ENCODE measurements at regions not wholly inside any gene's neighbourhood (a gene's known extent, or its start where the extent isn't known, plus 50 kb on each side); places are given as distances from the start of the nearest gene placed in this dataset.

DNA sequence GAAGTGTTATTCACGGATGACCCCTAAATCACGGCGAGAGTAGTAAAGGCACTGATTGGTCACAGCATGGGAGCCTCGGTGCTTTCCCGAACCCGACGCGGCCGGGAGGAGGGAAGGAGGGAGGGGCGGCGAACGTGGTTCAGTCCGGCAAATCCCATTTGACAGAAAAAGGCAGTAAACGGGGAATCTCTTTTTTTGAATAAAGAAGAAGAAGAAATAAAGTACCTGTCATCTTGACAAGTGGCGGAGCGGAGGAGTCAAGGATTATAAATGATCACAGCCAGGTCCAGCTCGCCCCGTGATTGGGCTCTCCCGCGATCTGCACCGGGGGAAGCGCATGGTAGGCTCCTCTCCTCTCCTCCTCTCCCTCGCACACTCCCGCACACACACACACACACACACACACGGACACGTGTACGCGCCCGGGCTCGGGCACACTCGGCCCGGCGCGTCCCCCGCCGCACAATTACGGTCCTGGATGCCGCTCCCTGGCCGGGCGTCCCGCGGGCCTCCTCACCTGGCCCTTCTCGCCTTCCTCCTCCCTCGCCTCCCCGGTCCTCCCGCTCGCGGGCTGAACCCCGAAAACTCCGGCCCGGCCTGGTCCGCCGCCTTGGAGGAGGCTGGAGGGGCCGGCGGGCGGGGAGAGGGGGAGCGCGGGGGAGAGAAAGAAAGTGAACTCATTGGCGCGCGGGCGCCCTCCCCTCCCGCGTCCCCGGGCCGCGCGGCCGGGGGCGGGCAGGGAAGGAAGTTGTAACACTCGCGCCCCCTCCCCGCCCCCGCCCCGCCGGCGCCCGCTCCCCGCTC, 99.2 kb upstream of the TENM3 start (continued):
- no peak for TF ChIP-seq MAFK (IDR thresholded peaks at IDR 0.05; ENCODE audit: low read depth, low read length)

DNA sequence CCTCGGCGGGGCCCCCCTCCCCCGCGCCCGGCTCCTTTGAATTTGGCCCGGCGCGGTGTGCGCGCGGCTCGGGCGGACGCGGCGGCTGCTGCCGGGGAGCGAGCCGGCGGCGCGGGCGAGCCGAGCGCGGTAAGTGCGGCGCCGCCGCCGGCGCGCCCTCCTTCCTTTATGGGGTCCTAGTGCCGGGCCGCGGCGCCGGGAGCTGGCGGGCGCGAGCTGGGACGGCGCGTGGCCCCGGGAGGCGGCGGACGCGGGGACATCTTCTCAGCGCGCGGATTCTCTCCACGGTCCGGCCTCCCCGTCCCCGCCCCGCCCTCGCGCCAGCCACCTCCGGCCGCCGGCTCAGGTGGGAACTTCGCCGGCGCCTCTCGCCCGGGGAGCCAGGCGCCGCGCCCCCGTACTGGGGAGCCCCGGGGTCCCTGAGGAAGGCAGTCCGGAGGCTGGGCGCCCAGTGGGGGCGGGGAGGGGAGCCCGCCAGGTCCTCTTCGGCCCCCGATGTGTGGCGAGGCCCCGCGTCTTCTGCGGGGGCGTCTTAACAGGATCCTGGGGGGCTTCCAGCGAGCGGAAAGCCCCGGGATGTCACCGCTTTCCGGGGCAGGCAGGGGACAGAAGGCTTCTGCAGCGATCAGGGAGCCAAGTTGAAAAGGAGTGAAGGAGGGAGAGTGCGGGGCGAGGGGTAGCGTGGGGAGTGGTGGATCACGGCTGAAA, 98.4 kb upstream of the TENM3 start:
- peak; percentile 22 for DNase-seq
- Histone ChIP-seq H3K23ac (ENCODE audit: low read depth, low read length) (peak overlapping the region; percentile 6; the same call in 1 of the 2 replicates), H3K9me3 (ENCODE audit: control insufficient read depth, insufficient read depth, low read length) (no peaks in the 10 kb centered on the region), H3K27ac (ENCODE audit: insufficient read depth, low read length) (peak overlapping the region; percentile 12; the same call in 1 of the 2 replicates), H4K20me1 (ENCODE audit: insufficient read depth, low read length) (no peaks in the 10 kb centered on the region), H2BK120ac (ENCODE audit: low read depth, low read length) (peak overlapping the region; percentile 49), H3K9ac (ENCODE audit: low read depth, low read length) (peak overlapping the region; percentile 58), H2AFZ (replicated peaks; ENCODE audit: low read length, poor library complexity) (peak overlapping the region; percentile 93), H3K4me2 (ENCODE audit: low read depth, low read length) (peak overlapping the region; percentile 69), H4K91ac (ENCODE audit: insufficient read depth, low read depth, low read length) (no peak overlapping the region), H3K9me1 (ENCODE audit: insufficient read depth, low read length) (no peaks in the 10 kb centered on the region), H3K14ac (replicated peaks; ENCODE audit: low read depth, low read length) (no peak overlapping the region; the same call in 1 of the 2 replicates), H2AK9ac (replicated peaks; ENCODE audit: low read depth, low read length, poor library complexity) (peak overlapping the region; percentile 83), H3K18ac (ENCODE audit: low read depth, low read length) (no peak overlapping the region), H2BK20ac (ENCODE audit: low read depth, low read length) (no peak overlapping the region), H3K56ac (ENCODE audit: extremely low read depth, insufficient read depth, low read length) (peak overlapping the region; percentile 22; the same call in 1 of the 2 replicates), H3K4me1 (ENCODE audit: control insufficient read depth, insufficient read depth, low read length) (peaks cover 2% of the 10 kb centered on the region; the same call in 1 of the 2 replicates), H2BK5ac (ENCODE audit: low read depth, low read length, poor library complexity, severe bottlenecking) (peak overlapping the region; percentile 23), H2BK15ac (ENCODE audit: low read depth, low read length) (no peak overlapping the region), H3K36me3 (ENCODE audit: control insufficient read depth, insufficient read depth, low read length) (no peaks in the 10 kb centered on the region), H3K27me3 (ENCODE audit: control insufficient read depth, insufficient read depth, low read length) (no peaks in the 10 kb centered on the region), H3K4me3 (ENCODE audit: insufficient read depth, low read depth, low read length) (peak overlapping the region; percentile 88), H4K8ac (ENCODE audit: low read depth in 2 of 2, low read length in 2 of 2) (peak overlapping the region in 1 of 2 experiments; percentile 22; a peak in 1 of 4 replicates), H3K4ac (ENCODE audit: low read depth, low read length) (peak overlapping the region; percentile 63; the same call in 1 of the 2 replicates), H3K79me1 (ENCODE audit: low read depth in 1 of 2, low read length in 2 of 2) (peaks cover 6 to 19% of the 10 kb centered on the region in 2 experiments; a peak in 3 of 4 replicates), H4K5ac (ENCODE audit: low read depth, low read length) (no peak overlapping the region), H2AK5ac (ENCODE audit: low read depth, low read length) (0 out of 2 replicates have a peak overlapping the region, but pooled peaks have one; percentile 58)
- dilution Hi-C loops (cut with HindIII; ENCODE audit: low sequenced_read_pairs, unreplicated experiment) = no loop called here
- peak; percentile 44 for ATAC-seq (ENCODE audit: low read depth)
- 1% methylated on average over 21 of the region's 93 CpGs; no CpG with 5 or more reads in 1 of the 2 experiments for WGBS, 2 experiments (ENCODE audit: extremely low coverage in 2 of 2, insufficient read length in 1 of 2)
- intact Hi-C loops (cut with micrococcal nuclease) = loop anchor here (1.0 to 10.0 kb wide), 8 partner anchors 96 to 783 kb away; no protein-coding TSS in a partner anchor
- TF ChIP-seq SMC3 (IDR thresholded peaks at IDR 0.05; ENCODE audit: low read depth, low read length) = no peak
- TF ChIP-seq MXI1 (IDR thresholded peaks at IDR 0.05; ENCODE audit: borderline replicate concordance, low read depth, low read length) = no peak
- TF ChIP-seq FOS (IDR thresholded peaks at IDR 0.05; ENCODE audit: low read depth, low read length) = no peak
- TF ChIP-seq, protein P1, sequence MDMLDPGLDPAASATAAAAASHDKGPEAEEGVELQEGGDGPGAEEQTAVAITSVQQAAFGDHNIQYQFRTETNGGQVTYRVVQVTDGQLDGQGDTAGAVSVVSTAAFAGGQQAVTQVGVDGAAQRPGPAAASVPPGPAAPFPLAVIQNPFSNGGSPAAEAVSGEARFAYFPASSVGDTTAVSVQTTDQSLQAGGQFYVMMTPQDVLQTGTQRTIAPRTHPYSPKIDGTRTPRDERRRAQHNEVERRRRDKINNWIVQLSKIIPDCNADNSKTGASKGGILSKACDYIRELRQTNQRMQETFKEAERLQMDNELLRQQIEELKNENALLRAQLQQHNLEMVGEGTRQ (IDR thresholded peaks at IDR 0.05; ENCODE audit: low read depth, low read length) = no peak
- no peak for TF ChIP-seq RCOR1 (IDR thresholded peaks at IDR 0.05; ENCODE audit: insufficient replicate concordance, low read length)
- no peak for TF ChIP-seq MAZ (IDR thresholded peaks at IDR 0.05; ENCODE audit: borderline replicate concordance, low read depth, low read length)
- TF ChIP-seq POLR2A (IDR thresholded peaks at IDR 0.05; ENCODE audit: low read depth, low read length) = no peak
- TF ChIP-seq, protein P2, sequence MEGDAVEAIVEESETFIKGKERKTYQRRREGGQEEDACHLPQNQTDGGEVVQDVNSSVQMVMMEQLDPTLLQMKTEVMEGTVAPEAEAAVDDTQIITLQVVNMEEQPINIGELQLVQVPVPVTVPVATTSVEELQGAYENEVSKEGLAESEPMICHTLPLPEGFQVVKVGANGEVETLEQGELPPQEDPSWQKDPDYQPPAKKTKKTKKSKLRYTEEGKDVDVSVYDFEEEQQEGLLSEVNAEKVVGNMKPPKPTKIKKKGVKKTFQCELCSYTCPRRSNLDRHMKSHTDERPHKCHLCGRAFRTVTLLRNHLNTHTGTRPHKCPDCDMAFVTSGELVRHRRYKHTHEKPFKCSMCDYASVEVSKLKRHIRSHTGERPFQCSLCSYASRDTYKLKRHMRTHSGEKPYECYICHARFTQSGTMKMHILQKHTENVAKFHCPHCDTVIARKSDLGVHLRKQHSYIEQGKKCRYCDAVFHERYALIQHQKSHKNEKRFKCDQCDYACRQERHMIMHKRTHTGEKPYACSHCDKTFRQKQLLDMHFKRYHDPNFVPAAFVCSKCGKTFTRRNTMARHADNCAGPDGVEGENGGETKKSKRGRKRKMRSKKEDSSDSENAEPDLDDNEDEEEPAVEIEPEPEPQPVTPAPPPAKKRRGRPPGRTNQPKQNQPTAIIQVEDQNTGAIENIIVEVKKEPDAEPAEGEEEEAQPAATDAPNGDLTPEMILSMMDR (conservative IDR thresholded peaks at IDR 0.05; ENCODE audit: low read depth, low read length) = no peak
- no peak for TF ChIP-seq RFX5 (IDR thresholded peaks at IDR 0.05; ENCODE audit: low read depth, low read length)
- ChIA-PET CTCF (no interaction called here), POLR2A (ENCODE audit: unreplicated experiment) (no interaction called here)
- no TSS peak for BruUV-seq (replicated peaks)
- in situ Hi-C loops (cut with MboI; ENCODE audit: low sequenced_read_pairs) = loop anchor here (10.0 kb wide), 1 partner anchor 290 kb away; no protein-coding TSS in a partner anchor

All from IMR-90 (cell line).